ENCODE measurements at regions not wholly inside any gene's neighbourhood (a gene's known extent, or its start where the extent isn't known, plus 50 kb on each side); places are given as distances from the start of the nearest gene placed in this dataset.

- H3K4me3 ChIP-seq = no peak overlapping the region
- no peak for DNase-seq (ENCODE audit: low read depth in 1 of 2, low spot score in 1 of 2)
- WGBS (ENCODE audit: missing lambda C conversion rate) = 85% methylated on average over 7 of the region's 7 CpGs
- H3K27ac ChIP-seq = no peak overlapping the region
- no peak for FAIRE-seq
- no peak for TF ChIP-seq SMC3 (IDR thresholded peaks at IDR 0.05)
- no peak for TF ChIP-seq ESRRA (IDR thresholded peaks at IDR 0.05; ENCODE audit: borderline replicate concordance, low read length)
- TF ChIP-seq CHD2 (IDR thresholded peaks at IDR 0.05; ENCODE audit: low read length, partially characterized antibody) = no peak
- no peak for TF ChIP-seq JUNB (IDR thresholded peaks at IDR 0.05)
- TF ChIP-seq, protein P1, sequence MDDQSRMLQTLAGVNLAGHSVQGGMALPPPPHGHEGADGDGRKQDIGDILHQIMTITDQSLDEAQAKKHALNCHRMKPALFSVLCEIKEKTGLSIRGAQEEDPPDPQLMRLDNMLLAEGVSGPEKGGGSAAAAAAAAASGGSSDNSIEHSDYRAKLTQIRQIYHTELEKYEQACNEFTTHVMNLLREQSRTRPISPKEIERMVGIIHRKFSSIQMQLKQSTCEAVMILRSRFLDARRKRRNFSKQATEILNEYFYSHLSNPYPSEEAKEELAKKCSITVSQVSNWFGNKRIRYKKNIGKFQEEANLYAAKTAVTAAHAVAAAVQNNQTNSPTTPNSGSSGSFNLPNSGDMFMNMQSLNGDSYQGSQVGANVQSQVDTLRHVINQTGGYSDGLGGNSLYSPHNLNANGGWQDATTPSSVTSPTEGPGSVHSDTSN (IDR thresholded peaks at IDR 0.05) = no peak
- no peak for TF ChIP-seq GATA3 (IDR thresholded peaks at IDR 0.05; ENCODE audit: borderline replicate concordance)
- TF ChIP-seq, protein P2, sequence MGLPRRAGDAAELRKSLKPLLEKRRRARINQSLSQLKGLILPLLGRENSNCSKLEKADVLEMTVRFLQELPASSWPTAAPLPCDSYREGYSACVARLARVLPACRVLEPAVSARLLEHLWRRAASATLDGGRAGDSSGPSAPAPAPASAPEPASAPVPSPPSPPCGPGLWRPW (IDR thresholded peaks at IDR 0.05) = no peak
- TF ChIP-seq RARB (CRISPR knock-in tag; IDR thresholded peaks at IDR 0.05) = no peak
- TF ChIP-seq CBX8 (IDR thresholded peaks at IDR 0.05) = no peak
- no peak for TF ChIP-seq ZFP36 (IDR thresholded peaks at IDR 0.05; ENCODE audit: borderline replicate concordance, partially characterized antibody)
- TF ChIP-seq HOXB5 (CRISPR knock-in tag; IDR thresholded peaks at IDR 0.05) = no peak
- TF ChIP-seq, protein P3, sequence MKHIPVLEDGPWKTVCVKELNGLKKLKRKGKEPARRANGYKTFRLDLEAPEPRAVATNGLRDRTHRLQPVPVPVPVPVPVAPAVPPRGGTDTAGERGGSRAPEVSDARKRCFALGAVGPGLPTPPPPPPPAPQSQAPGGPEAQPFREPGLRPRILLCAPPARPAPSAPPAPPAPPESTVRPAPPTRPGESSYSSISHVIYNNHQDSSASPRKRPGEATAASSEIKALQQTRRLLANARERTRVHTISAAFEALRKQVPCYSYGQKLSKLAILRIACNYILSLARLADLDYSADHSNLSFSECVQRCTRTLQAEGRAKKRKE (CRISPR knock-in tag; IDR thresholded peaks at IDR 0.05; ENCODE audit: low read depth) = no peak
- no peak for TF ChIP-seq FOXS1 (CRISPR knock-in tag; IDR thresholded peaks at IDR 0.05)
- no peak for TF ChIP-seq POLR2AphosphoS2 (conservative IDR thresholded peaks at IDR 0.05; ENCODE audit: low read length)
- no peak for TF ChIP-seq MAZ (IDR thresholded peaks at IDR 0.05; ENCODE audit: borderline replicate concordance, low read depth, low read length)
- TF ChIP-seq FOSB (CRISPR knock-in tag; IDR thresholded peaks at IDR 0.05) = no peak
- TF ChIP-seq HOXB13 (CRISPR knock-in tag; IDR thresholded peaks at IDR 0.05; ENCODE audit: low read depth) = no peak
- no peaks in the 10 kb centered on the region for H3K4me1 ChIP-seq
- H3K9me3 ChIP-seq = no peaks in the 10 kb centered on the region
- POLR2A ChIA-PET = no interaction called here
- no peak for ATAC-seq
- CTCF ChIA-PET = no interaction called here
- H3K4me2 ChIP-seq = no peak overlapping the region
Measured at GRCh38 chr4:175441256-175441655, 370.8 kb downstream of the GPM6A start.

- CTCF ChIA-PET = no interaction called here
Measured at GRCh38 chr4:175443547-175443946, 368.5 kb downstream of the GPM6A start.

DNA sequence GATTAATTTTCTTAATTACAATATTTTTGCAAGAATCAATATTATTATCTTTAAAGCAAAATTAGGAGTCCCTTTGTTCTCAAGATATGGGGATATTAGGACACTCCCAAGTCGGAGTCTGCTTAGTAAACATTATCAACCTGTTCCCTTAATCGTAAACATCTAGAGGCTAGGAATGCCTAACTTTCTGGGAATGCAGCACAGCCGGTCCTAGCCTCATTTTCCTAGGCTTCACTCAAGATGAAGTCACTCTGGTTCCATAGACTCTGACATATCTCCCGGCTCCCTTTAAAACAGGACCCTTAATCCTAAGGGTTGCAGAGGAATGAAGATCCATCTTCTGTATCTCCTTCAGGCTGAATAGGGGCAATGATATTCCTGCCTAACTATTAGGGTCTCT lies 367.6 kb downstream of the GPM6A start:
- no peak overlapping the region for H3K27ac ChIP-seq
- TF ChIP-seq, protein P3 (CRISPR knock-in tag; IDR thresholded peaks at IDR 0.05; ENCODE audit: low read depth) = no peak
- TF ChIP-seq ZSCAN20 (CRISPR knock-in tag; IDR thresholded peaks at IDR 0.05) (no peak), FOSL2 (IDR thresholded peaks at IDR 0.05) (no peak), FOSL2 (CRISPR knock-in tag; IDR thresholded peaks at IDR 0.05) (no peak), TFCP2L1 (CRISPR knock-in tag; IDR thresholded peaks at IDR 0.05) (no peak), GATA3 (IDR thresholded peaks at IDR 0.05; ENCODE audit: borderline replicate concordance) (no peak), POLR2A (IDR thresholded peaks at IDR 0.05; ENCODE audit: low read length) (no peak), JUN (IDR thresholded peaks at IDR 0.05) (no peak), SREBF2 (IDR thresholded peaks at IDR 0.05) (no peak), EHMT2 (IDR thresholded peaks at IDR 0.05; ENCODE audit: low read depth) (no peak), FOXS1 (CRISPR knock-in tag; IDR thresholded peaks at IDR 0.05) (no peak), FOSB (CRISPR knock-in tag; IDR thresholded peaks at IDR 0.05) (no peak), ZFP36 (IDR thresholded peaks at IDR 0.05; ENCODE audit: borderline replicate concordance, partially characterized antibody) (no peak), RCOR1 (IDR thresholded peaks at IDR 0.05; ENCODE audit: low read depth, low read length) (no peak), MAZ (IDR thresholded peaks at IDR 0.05; ENCODE audit: borderline replicate concordance, low read depth, low read length) (no peak), KDM5A (IDR thresholded peaks at IDR 0.05) (no peak)
- TF ChIP-seq, protein P1 (IDR thresholded peaks at IDR 0.05) = no peak
- TF ChIP-seq, protein P4, sequence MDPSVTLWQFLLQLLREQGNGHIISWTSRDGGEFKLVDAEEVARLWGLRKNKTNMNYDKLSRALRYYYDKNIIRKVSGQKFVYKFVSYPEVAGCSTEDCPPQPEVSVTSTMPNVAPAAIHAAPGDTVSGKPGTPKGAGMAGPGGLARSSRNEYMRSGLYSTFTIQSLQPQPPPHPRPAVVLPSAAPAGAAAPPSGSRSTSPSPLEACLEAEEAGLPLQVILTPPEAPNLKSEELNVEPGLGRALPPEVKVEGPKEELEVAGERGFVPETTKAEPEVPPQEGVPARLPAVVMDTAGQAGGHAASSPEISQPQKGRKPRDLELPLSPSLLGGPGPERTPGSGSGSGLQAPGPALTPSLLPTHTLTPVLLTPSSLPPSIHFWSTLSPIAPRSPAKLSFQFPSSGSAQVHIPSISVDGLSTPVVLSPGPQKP (IDR thresholded peaks at IDR 0.05; ENCODE audit: low read depth, low read length) = no peak
- no peaks in the 10 kb centered on the region for H3K4me1 ChIP-seq
- H3K4me3 ChIP-seq = no peak overlapping the region
- ATAC-seq = no peak
- H3K9me3 ChIP-seq = no peaks in the 10 kb centered on the region
- no peak for DNase-seq (ENCODE audit: low read depth in 1 of 2, low spot score in 1 of 2)
- POLR2A ChIA-PET = no interaction called here
- CTCF ChIA-PET = no interaction called here
- FAIRE-seq = no peak
- no peak overlapping the region for H3K4me2 ChIP-seq
- WGBS (ENCODE audit: missing lambda C conversion rate) = 82% methylated on average over 4 of the region's 4 CpGs

More at GRCh38 chr4:175443547-175443946, 368.5 kb downstream of the GPM6A start:
- ATAC-seq (no peak), FAIRE-seq (no peak), DNase-seq (ENCODE audit: low read depth in 1 of 2, low spot score in 1 of 2) (no peak)
- Histone ChIP-seq H3K4me3 (no peak overlapping the region), H3K4me2 (no peak overlapping the region), H3K4me1 (no peaks in the 10 kb centered on the region), H3K9me3 (no peaks in the 10 kb centered on the region), H3K27ac (no peak overlapping the region)
- TF ChIP-seq RAD21 (conservative IDR thresholded peaks at IDR 0.05 in 1 of 2, IDR thresholded peaks at IDR 0.05 in 1 of 2) (peak in 1 of 2 experiments; percentile 35; a peak in 2 of 5 replicates), HOXA7 (CRISPR knock-in tag; IDR thresholded peaks at IDR 0.05) (no peak)
- WGBS (ENCODE audit: missing lambda C conversion rate) = 92% methylated on average over 2 of the region's 3 CpGs
- POLR2A ChIA-PET = no interaction called here
